ENCODE measurements at regions not wholly inside any gene's neighbourhood (a gene's known extent, or its start where the extent isn't known, plus 50 kb on each side); places are given as distances from the start of the nearest gene placed in this dataset.

- Histone ChIP-seq H3K36me3 (ENCODE audit: insufficient read depth, low read length) (no peaks in the 10 kb centered on the region), H3K9ac (ENCODE audit: low read depth, low read length, poor library complexity, severe bottlenecking) (no peak overlapping the region), H3K4me2 (ENCODE audit: low read depth, low read length, poor library complexity, severe bottlenecking) (no peak overlapping the region), H3K27me3 (ENCODE audit: insufficient read depth, low read length, poor library complexity, severe bottlenecking) (no peaks in the 10 kb centered on the region), H3K79me2 (ENCODE audit: insufficient read depth, low read length) (no peaks in the 10 kb centered on the region), H3K4me1 (ENCODE audit: insufficient read depth, low read length, poor library complexity, severe bottlenecking) (peaks cover 6% of the 10 kb centered on the region), H3F3A (ENCODE audit: low read depth) (no peaks in the 10 kb centered on the region), H2AFZ (ENCODE audit: low read length) (no peak overlapping the region), H3K9me3 (ENCODE audit: insufficient read depth, low read depth, low read length) (no peaks in the 10 kb centered on the region), H4K20me1 (ENCODE audit: insufficient read depth, low read length, poor library complexity, severe bottlenecking) (no peaks in the 10 kb centered on the region), H3K9me2 (replicated peaks; ENCODE audit: low read depth, low read length) (no peaks in the 10 kb centered on the region), H3K4me3 (ENCODE audit: low read length, poor library complexity, severe bottlenecking) (no peak overlapping the region)
- TF ChIP-seq EZH2phosphoT487 (IDR thresholded peaks at IDR 0.05; ENCODE audit: borderline replicate concordance) (no peak), CTCF (conservative IDR thresholded peaks at IDR 0.05; ENCODE audit: low read length) (no peak)
These were observed 258.8 kb downstream of the CDC5L start for GRCh38 chr6:44646355-44646754.

GRCh38 chr6:44649365-44650025 is 262.0 kb downstream of the CDC5L start:
- peaks cover 6% of the 10 kb centered on the region for H3K4me1 ChIP-seq (ENCODE audit: insufficient read depth, low read length, poor library complexity, severe bottlenecking)
- H3K9ac ChIP-seq (ENCODE audit: low read depth, low read length, poor library complexity, severe bottlenecking) = no peak overlapping the region
- TF ChIP-seq CTCF (conservative IDR thresholded peaks at IDR 0.05; ENCODE audit: low read length) (no peak), EZH2phosphoT487 (IDR thresholded peaks at IDR 0.05; ENCODE audit: borderline replicate concordance) (no peak)
- no peaks in the 10 kb centered on the region for H3F3A ChIP-seq (ENCODE audit: low read depth)
- H3K9me2 ChIP-seq (replicated peaks; ENCODE audit: low read depth, low read length) = no peaks in the 10 kb centered on the region
- H3K36me3 ChIP-seq (ENCODE audit: insufficient read depth, low read length) = no peaks in the 10 kb centered on the region
- H3K4me3 ChIP-seq (ENCODE audit: low read length, poor library complexity, severe bottlenecking) = no peak overlapping the region
- H4K20me1 ChIP-seq (ENCODE audit: insufficient read depth, low read length, poor library complexity, severe bottlenecking) = no peaks in the 10 kb centered on the region
- H2AFZ ChIP-seq (ENCODE audit: low read length) = no peak overlapping the region; the same call in 1 of the 2 replicates
- H3K4me2 ChIP-seq (ENCODE audit: low read depth, low read length, poor library complexity, severe bottlenecking) = no peak overlapping the region
- H3K27me3 ChIP-seq (ENCODE audit: insufficient read depth, low read length, poor library complexity, severe bottlenecking) = no peaks in the 10 kb centered on the region
- no peaks in the 10 kb centered on the region for H3K79me2 ChIP-seq (ENCODE audit: insufficient read depth, low read length)
- H3K9me3 ChIP-seq (ENCODE audit: insufficient read depth, low read depth, low read length) = no peaks in the 10 kb centered on the region

GRCh38 chr6:44650495-44650894 is 263.0 kb downstream of the CDC5L start:
- Histone ChIP-seq H4K20me1 (ENCODE audit: insufficient read depth, low read length, poor library complexity, severe bottlenecking) (no peaks in the 10 kb centered on the region), H3F3A (ENCODE audit: low read depth) (no peaks in the 10 kb centered on the region), H3K79me2 (ENCODE audit: insufficient read depth, low read length) (no peaks in the 10 kb centered on the region), H3K4me2 (ENCODE audit: low read depth, low read length, poor library complexity, severe bottlenecking) (no peak overlapping the region), H3K4me1 (ENCODE audit: insufficient read depth, low read length, poor library complexity, severe bottlenecking) (peaks cover 5% of the 10 kb centered on the region), H3K36me3 (ENCODE audit: insufficient read depth, low read length) (no peaks in the 10 kb centered on the region), H2AFZ (ENCODE audit: low read length) (no peak overlapping the region), H3K27me3 (ENCODE audit: insufficient read depth, low read length, poor library complexity, severe bottlenecking) (no peaks in the 10 kb centered on the region), H3K9ac (ENCODE audit: low read depth, low read length, poor library complexity, severe bottlenecking) (no peak overlapping the region), H3K9me2 (replicated peaks; ENCODE audit: low read depth, low read length) (no peaks in the 10 kb centered on the region), H3K9me3 (ENCODE audit: insufficient read depth, low read depth, low read length) (no peaks in the 10 kb centered on the region), H3K4me3 (ENCODE audit: low read length, poor library complexity, severe bottlenecking) (no peak overlapping the region)
- TF ChIP-seq EZH2phosphoT487 (IDR thresholded peaks at IDR 0.05; ENCODE audit: borderline replicate concordance) (no peak), CTCF (conservative IDR thresholded peaks at IDR 0.05; ENCODE audit: low read length) (no peak)

Measured in Loucy (cell line).